ENCODE measurements at regions not wholly inside any gene's neighbourhood (a gene's known extent, or its start where the extent isn't known, plus 50 kb on each side); places are given as distances from the start of the nearest gene placed in this dataset.

DNA sequence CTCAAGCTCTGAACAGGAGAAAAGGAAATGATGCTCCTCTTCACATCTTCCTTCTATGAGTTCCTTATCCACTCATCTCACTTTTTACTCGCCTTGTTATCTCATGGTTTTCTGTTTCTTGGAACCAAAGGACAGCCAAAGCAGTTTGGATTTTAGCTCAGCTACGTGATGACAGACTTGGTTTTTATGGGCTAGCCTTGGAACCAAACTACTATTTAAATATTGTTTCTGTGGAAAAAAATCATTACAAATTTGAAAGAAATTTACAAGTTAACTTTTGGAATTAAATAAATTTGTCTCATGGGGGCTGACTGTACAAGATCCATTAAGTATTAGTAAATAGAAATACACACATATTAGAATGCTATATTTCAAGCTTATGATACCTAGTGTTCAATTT is 727.8 kb upstream of the FANCL start:
- 94% methylated on average over 2 of the region's 2 CpGs; no CpG with 5 or more reads in 1 of the 2 experiments for WGBS, 2 experiments (ENCODE audit: extremely low coverage in 1 of 2, insufficient coverage in 1 of 2, insufficient read length in 1 of 2, insufficient replicate concordance in 2 of 2, low coverage in 1 of 2, low lambda C conversion rate in 2 of 2, missing lambda C conversion rate in 1 of 2)
- Histone ChIP-seq H4K5ac (ENCODE audit: insufficient read length, low read depth, low read length) (no peak overlapping the region), H3K9me3 (ENCODE audit: insufficient read depth in 2 of 2, low read depth in 1 of 2, low read length in 1 of 2) (no peaks in the 10 kb centered on the region), H3K18ac (ENCODE audit: extremely low read depth, low read length) (no peak overlapping the region), H4K20me1 (replicated peaks in 1 of 2; ENCODE audit: control insufficient read depth in 1 of 2, insufficient read depth in 2 of 2, low read length in 2 of 2) (no peaks in the 10 kb centered on the region), H3K4me2 (ENCODE audit: insufficient read depth in 1 of 2, low read depth in 2 of 2, low read length in 2 of 2) (no peak overlapping the region), H3K36me3 (ENCODE audit: control insufficient read depth in 2 of 4, insufficient read depth in 4 of 4, low read length in 3 of 4) (no peaks in the 10 kb centered on the region), H2BK15ac (ENCODE audit: low read length) (no peak overlapping the region), H3K4ac (replicated peaks; ENCODE audit: insufficient read length, low read depth, low read length) (no peak overlapping the region), H3K23me2 (ENCODE audit: low read depth, low read length) (no peaks in the 10 kb centered on the region; the same call in 1 of the 2 replicates), H3K27me3 (replicated peaks in 1 of 4; ENCODE audit: control insufficient read depth in 3 of 4, extremely low read depth in 1 of 4, insufficient read depth in 3 of 4, low read length in 3 of 4) (no peaks in the 10 kb centered on the region), H2BK20ac (ENCODE audit: low read length) (no peak overlapping the region), H3K79me2 (ENCODE audit: control insufficient read depth in 1 of 2, insufficient read depth in 2 of 2, low read length in 2 of 2) (no peaks in the 10 kb centered on the region), H3K4me3 (ENCODE audit: extremely low read depth in 1 of 4, insufficient read depth in 2 of 4, low read depth in 3 of 4, low read length in 4 of 4) (no peak overlapping the region), H2BK12ac (ENCODE audit: low read depth, low read length) (no peak overlapping the region), H2AFZ (ENCODE audit: low read length) (no peak overlapping the region), H3K23ac (ENCODE audit: insufficient read length) (no peak overlapping the region), H3K79me1 (ENCODE audit: low read depth, low read length) (no peaks in the 10 kb centered on the region), H2BK5ac (ENCODE audit: low read depth, low read length) (no peak overlapping the region), H3K27ac (ENCODE audit: low read depth, low read length) (no peak overlapping the region), H3K9ac (replicated peaks in 1 of 4; ENCODE audit: extremely low read depth in 1 of 4, low read depth in 3 of 4, low read length in 3 of 4) (no peak overlapping the region), H3K14ac (ENCODE audit: insufficient read length) (no peak overlapping the region), H4K91ac (replicated peaks; ENCODE audit: insufficient read length, low read length) (no peak overlapping the region), H4K8ac (ENCODE audit: extremely low read depth, insufficient read depth, low read length) (no peak overlapping the region), H3K4me1 (replicated peaks in 1 of 4; ENCODE audit: control insufficient read depth in 3 of 4, insufficient read depth in 4 of 4, low read length in 3 of 4) (peaks cover 0 to 15% (median 6%) of the 10 kb centered on the region in 4 experiments; a peak in 4 of 7 replicates), H2BK120ac (replicated peaks; ENCODE audit: low read depth, low read length) (no peak overlapping the region), H2AK5ac (ENCODE audit: low read depth, low read length) (no peak overlapping the region), H3K56ac (replicated peaks; ENCODE audit: insufficient read length, low read depth, low read length) (no peak overlapping the region)
- no peak for TF ChIP-seq TEAD4 (IDR thresholded peaks at IDR 0.05; ENCODE audit: low read depth, low read length)
- no peak for TF ChIP-seq CREB1 (IDR thresholded peaks at IDR 0.05)
- TF ChIP-seq, protein P1, sequence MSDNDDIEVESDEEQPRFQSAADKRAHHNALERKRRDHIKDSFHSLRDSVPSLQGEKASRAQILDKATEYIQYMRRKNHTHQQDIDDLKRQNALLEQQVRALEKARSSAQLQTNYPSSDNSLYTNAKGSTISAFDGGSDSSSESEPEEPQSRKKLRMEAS (IDR thresholded peaks at IDR 0.05): no peak
- no peak for TF ChIP-seq GABPA (IDR thresholded peaks at IDR 0.05; ENCODE audit: borderline replicate concordance, insufficient read depth, low read length)
- ChIA-PET CTCF (ENCODE audit: partially characterized antibody) (interaction anchor here (1.2 kb wide), 1 partner anchor 9 kb away, joined by 4 read pairs; no protein-coding TSS in a partner anchor), POLR2A (ENCODE audit: partially characterized antibody) (no interaction called here)
- FAIRE-seq (no peak), DNase-seq (ENCODE audit: low read depth in 1 of 2, low spot score in 2 of 2) (no peak)
